Keratinocyte (primary cell): ENCODE measurements at regions not wholly inside any gene's neighbourhood (a gene's known extent, or its start where the extent isn't known, plus 50 kb on each side); places are given as distances from the start of the nearest gene placed in this dataset.

ENCODE experiments used
- DNase-seq: peaks from one replicate; pipeline ENCODE4 v3.0.0-alpha.2; 2011; ENCODE audit warnings: low read depth, missing footprints, low spot score
- FAIRE-seq: peaks from 2 replicates; lab custom pipeline; 2011; peaks lifted over from hg19 to GRCh38; lab: Jason Lieb, UNC
- H2AFZ ChIP-seq: 2 replicates; pipeline ENCODE4 v1.6.0; 2012; ENCODE audit warnings: low read length, control low read depth, inconsistent platforms; ENCODE audit not compliant: control insufficient read depth
- H3K27ac ChIP-seq: 2 replicates; pipeline ENCODE4 v1.5.1; 2011; ENCODE audit warnings: low read length; ENCODE audit not compliant: control insufficient read depth, insufficient read depth
- H3K27me3 ChIP-seq: 3 replicates; pipeline ENCODE4 v1.6.0; 2011; ENCODE audit warnings: low read length; ENCODE audit not compliant: control insufficient read depth, insufficient read depth; ENCODE audit errors: extremely low read depth
- H3K36me3 ChIP-seq, 2 experiments: 2 replicates in 1 of 2; 3 replicates in 1 of 2; pipeline ENCODE4 v1.5.1; 2011; ENCODE audit warnings: low read length in 2 of 2, mild to moderate bottlenecking in 1 of 2; ENCODE audit not compliant: control insufficient read depth in 2 of 2, insufficient read depth in 2 of 2; ENCODE audit errors: extremely low read depth in 1 of 2
- H3K4me1 ChIP-seq: 3 replicates; pipeline ENCODE4 v1.5.1; 2011; ENCODE audit warnings: low read length; ENCODE audit not compliant: control insufficient read depth, insufficient read depth; ENCODE audit errors: extremely low read depth
- H3K4me2 ChIP-seq: 3 replicates; pipeline ENCODE4 v1.6.0; 2011; ENCODE audit warnings: low read depth, low read length; ENCODE audit not compliant: control insufficient read depth, insufficient read depth; ENCODE audit errors: extremely low read depth
- H3K4me3 ChIP-seq, 3 experiments: fragments of 200-600 bp in 1 of 3; sonication (generic) in 1 of 3; 2 replicates in 2 of 3; 3 replicates in 1 of 3; pipeline ENCODE4 v1.5.1; 2011 to 2016; ENCODE audit warnings: low read length in 3 of 3, mild to moderate bottlenecking in 3 of 3, control low read depth in 2 of 3, inconsistent platforms in 1 of 3, low read depth in 1 of 3, mixed read lengths in 1 of 3, mixed run types in 1 of 3, moderate library complexity in 1 of 3; ENCODE audit not compliant: control insufficient read depth in 2 of 3, insufficient read depth in 2 of 3; ENCODE audit errors: extremely low read depth in 1 of 3
- H3K79me2 ChIP-seq: 2 replicates; pipeline ENCODE4 v1.6.0; 2012; ENCODE audit warnings: low read length; ENCODE audit not compliant: control insufficient read depth, insufficient read depth
- H3K9ac ChIP-seq: 3 replicates; pipeline ENCODE4 v1.6.0; 2011; ENCODE audit warnings: low read length; ENCODE audit not compliant: control insufficient read depth, insufficient read depth; ENCODE audit errors: extremely low read depth
- H3K9me1 ChIP-seq: 3 replicates; pipeline ENCODE4 v1.6.0; 2011; ENCODE audit warnings: low read length; ENCODE audit not compliant: control insufficient read depth, insufficient read depth; ENCODE audit errors: extremely low read depth
- H3K9me3 ChIP-seq: 2 replicates; pipeline ENCODE4 v1.5.1; 2012; ENCODE audit warnings: low read depth, low read length; ENCODE audit not compliant: control insufficient read depth
- H4K20me1 ChIP-seq: 3 replicates; pipeline ENCODE4 v1.6.0; 2011; ENCODE audit warnings: low read length; ENCODE audit not compliant: control insufficient read depth, insufficient read depth; ENCODE audit errors: extremely low read depth
- CTCF ChIP-seq, 3 experiments: IDR thresholded peaks in 1 of 3; conservative IDR thresholded peaks in 1 of 3; optimal IDR thresholded peaks in 1 of 3; 2 replicates in 2 of 3; 3 replicates in 1 of 3; pipeline versions ENCODE3 to v1.5.1; 2011; ENCODE audit warnings: low read length in 3 of 3, mild to moderate bottlenecking in 3 of 3, moderate library complexity in 2 of 3, control low read depth in 1 of 3, inconsistent platforms in 1 of 3; ENCODE audit not compliant: insufficient read depth in 2 of 3; ENCODE audit errors: extremely low read depth in 1 of 3
- EZH2 ChIP-seq: IDR thresholded peaks from one replicate; pipeline ENCODE4 v1.6.1; 2012; ENCODE audit warnings: inconsistent platforms, mild to moderate bottlenecking, low read length, moderate library complexity
- dilution Hi-C: fragments of 300-500 bp; cut with MboI; formaldehyde crosslinking; loops from one replicate; pipeline ENCODE4 v1.7.0; 2020; ENCODE audit warnings: low sequenced_read_pairs; ENCODE audit not compliant: extremely low pct_ligation_motif_present

- H3K9ac ChIP-seq, result peak overlapping the region; percentile 11
These were observed 54.6 kb upstream of the RAPGEF2 start for GRCh38 chr4:159048166-159048886.

DNA sequence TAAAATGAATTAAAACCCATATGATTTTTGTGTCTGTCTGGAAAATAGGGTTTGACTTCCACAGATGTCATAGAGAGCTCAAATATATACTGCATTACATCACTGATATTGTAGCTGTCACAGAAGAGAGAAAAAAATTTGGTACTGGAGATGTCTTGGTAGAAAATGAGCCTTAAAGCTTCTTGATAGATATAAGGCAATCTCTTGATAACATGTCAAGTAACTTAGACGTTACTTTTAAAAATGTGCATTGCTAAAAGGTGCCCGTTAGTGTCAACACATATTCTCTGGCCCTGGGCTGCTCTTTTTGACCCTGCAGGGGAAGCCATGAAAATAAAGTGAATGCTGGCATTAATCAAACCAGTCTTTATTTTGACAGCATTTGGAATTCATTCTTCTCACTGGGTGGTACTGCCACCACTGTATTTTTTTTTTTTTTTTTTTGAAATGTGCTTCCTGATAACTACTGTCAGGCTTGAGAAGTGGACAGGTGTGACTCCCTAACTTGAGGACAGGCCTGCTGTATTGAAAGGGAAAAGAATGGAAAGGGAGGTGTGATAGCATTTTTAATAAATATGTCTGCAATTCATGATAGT is 53.0 kb upstream of the RAPGEF2 start:
- Histone ChIP-seq H3K27me3 (peaks cover 3% of the 10 kb centered on the region), H3K79me2 (no peaks in the 10 kb centered on the region), H3K36me3 (no peaks in the 10 kb centered on the region), H3K9me1 (no peaks in the 10 kb centered on the region), H3K27ac (no peak overlapping the region), H3K9ac (no peak overlapping the region), H3K4me2 (no peak overlapping the region), H4K20me1 (no peaks in the 10 kb centered on the region), H3K4me3 (no peak overlapping the region), H3K9me3 (no peaks in the 10 kb centered on the region), H3K4me1 (peaks cover 7% of the 10 kb centered on the region), H2AFZ (no peak overlapping the region)
- FAIRE-seq (no peak), DNase-seq (no peak)
- dilution Hi-C loops, result no loop called here
- TF ChIP-seq EZH2, result no peak
- no peak for TF ChIP-seq CTCF (optimal IDR thresholded peaks at IDR 0.05 in 1 of 3, IDR thresholded peaks at IDR 0.05 in 1 of 3, conservative IDR thresholded peaks at IDR 0.05 in 1 of 3; ENCODE audit: extremely low read depth in 1 of 3, insufficient read depth in 2 of 3, low read length in 3 of 3)

More at GRCh38 chr4:159048166-159048886, 54.6 kb upstream of the RAPGEF2 start:
- H3K27ac ChIP-seq, result no peak overlapping the region
- H4K20me1 ChIP-seq, result no peaks in the 10 kb centered on the region
- DNase-seq (no peak), FAIRE-seq (peak; percentile 20)
- peak overlapping the region in 1 of 3 experiments; percentile 49 for H3K4me3 ChIP-seq
- no peak for TF ChIP-seq EZH2
- TF ChIP-seq CTCF (optimal IDR thresholded peaks at IDR 0.05 in 1 of 3, IDR thresholded peaks at IDR 0.05 in 1 of 3, conservative IDR thresholded peaks at IDR 0.05 in 1 of 3; ENCODE audit: extremely low read depth in 1 of 3, insufficient read depth in 2 of 3, low read length in 3 of 3), result peak in 1 of 3 experiments; percentile 6
- H3K9me3 ChIP-seq, result no peaks in the 10 kb centered on the region
- peak overlapping the region; percentile 74 for H3K4me2 ChIP-seq
- H3K79me2 ChIP-seq, result no peaks in the 10 kb centered on the region
- peak overlapping the region; percentile 67 for H2AFZ ChIP-seq
- dilution Hi-C loops, result no loop called here
- no peaks in the 10 kb centered on the region for H3K36me3 ChIP-seq
- H3K4me1 ChIP-seq, result peaks cover 7% of the 10 kb centered on the region
- peaks cover 2% of the 10 kb centered on the region for H3K27me3 ChIP-seq
- H3K9me1 ChIP-seq, result no peaks in the 10 kb centered on the region
